ENCODE measurements at regions not wholly inside any gene's neighbourhood (a gene's known extent, or its start where the extent isn't known, plus 50 kb on each side); places are given as distances from the start of the nearest gene placed in this dataset.

DNA sequence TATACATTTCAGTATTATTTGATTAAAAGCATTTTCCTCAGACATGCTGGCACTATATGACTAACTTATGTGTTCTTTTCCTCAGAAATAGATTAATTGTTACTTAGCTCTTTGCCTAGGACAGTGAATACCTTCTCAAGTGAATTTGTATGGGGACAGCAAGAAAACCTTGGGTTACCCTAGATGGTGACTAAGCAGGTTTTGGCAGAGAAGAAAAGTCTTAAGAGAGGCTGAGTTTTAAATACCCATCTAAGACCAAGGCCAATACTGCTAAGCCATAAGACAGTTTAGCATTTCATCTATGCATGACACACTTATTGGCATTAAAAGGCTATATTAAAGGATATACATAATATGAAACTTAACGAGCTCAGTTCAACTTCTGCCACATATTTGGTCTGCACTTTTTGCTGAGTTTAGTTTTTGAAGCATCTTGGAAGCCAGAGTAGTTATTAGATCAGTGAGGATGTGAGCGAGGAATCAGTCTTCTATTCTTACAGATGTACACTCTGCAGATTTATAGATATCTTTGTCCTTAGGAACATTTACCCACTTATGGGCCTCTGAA lies 54.6 kb upstream of the FAM3C start:
- Histone ChIP-seq H2AFZ (ENCODE audit: low read depth, low read length, poor library complexity, severe bottlenecking) (peak overlapping the region; percentile 73), H3K4me3 (replicated peaks in 1 of 2; ENCODE audit: low read depth in 1 of 2, low read length in 2 of 2) (no peak overlapping the region), H3K27ac (ENCODE audit: low read depth, low read length) (no peak overlapping the region), H3K4me2 (ENCODE audit: low read length) (no peak overlapping the region), H3K27me3 (ENCODE audit: insufficient read depth, low read length) (no peaks in the 10 kb centered on the region), H3K36me3 (ENCODE audit: control insufficient read depth in 1 of 2, insufficient read depth in 2 of 2, low read length in 2 of 2) (no peaks in the 10 kb centered on the region), H3K79me2 (ENCODE audit: insufficient read depth, low read length) (no peaks in the 10 kb centered on the region), H3K9me3 (ENCODE audit: control insufficient read depth in 1 of 2, insufficient read depth in 1 of 2, low read depth in 1 of 2, low read length in 2 of 2) (no peaks in the 10 kb centered on the region; a peak in 1 of 4 replicates), H4K20me1 (ENCODE audit: insufficient read depth) (no peaks in the 10 kb centered on the region), H3K4me1 (ENCODE audit: control insufficient read depth in 1 of 2, insufficient read depth in 2 of 2, low read length in 2 of 2) (no peaks in the 10 kb centered on the region), H3K9me2 (ENCODE audit: insufficient read depth) (no peaks in the 10 kb centered on the region), H3K9ac (ENCODE audit: low read length) (no peak overlapping the region)
- ATAC-seq (no peak), DNase-seq (ENCODE audit: low read depth, low spot score) (no peak)
- POLR2A ChIA-PET: no interaction called here
- CTCF ChIA-PET: no interaction called here
- no TSS peak for BruUV-seq (replicated peaks)
- intact Hi-C loops (cut with micrococcal nuclease): no loop called here
- TF ChIP-seq, protein P1, sequence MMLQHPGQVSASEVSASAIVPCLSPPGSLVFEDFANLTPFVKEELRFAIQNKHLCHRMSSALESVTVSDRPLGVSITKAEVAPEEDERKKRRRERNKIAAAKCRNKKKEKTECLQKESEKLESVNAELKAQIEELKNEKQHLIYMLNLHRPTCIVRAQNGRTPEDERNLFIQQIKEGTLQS (IDR thresholded peaks at IDR 0.05): no peak
- no peak for TF ChIP-seq CEBPB (IDR thresholded peaks at IDR 0.05; ENCODE audit: low read depth)
- no peak for TF ChIP-seq POLR2AphosphoS5 (IDR thresholded peaks at IDR 0.05; ENCODE audit: low read depth, low read length)
- TF ChIP-seq EGR1 (IDR thresholded peaks at IDR 0.05; ENCODE audit: low read depth): no peak
- TF ChIP-seq YY1 (IDR thresholded peaks at IDR 0.05; ENCODE audit: extremely low read depth, insufficient replicate concordance, low read depth, low read length): no peak
- no peak for TF ChIP-seq ZFX (IDR thresholded peaks at IDR 0.05)
- no peak for TF ChIP-seq ZNF274 (IDR thresholded peaks at IDR 0.05; ENCODE audit: low read depth, low read length)
- TF ChIP-seq, protein P2, sequence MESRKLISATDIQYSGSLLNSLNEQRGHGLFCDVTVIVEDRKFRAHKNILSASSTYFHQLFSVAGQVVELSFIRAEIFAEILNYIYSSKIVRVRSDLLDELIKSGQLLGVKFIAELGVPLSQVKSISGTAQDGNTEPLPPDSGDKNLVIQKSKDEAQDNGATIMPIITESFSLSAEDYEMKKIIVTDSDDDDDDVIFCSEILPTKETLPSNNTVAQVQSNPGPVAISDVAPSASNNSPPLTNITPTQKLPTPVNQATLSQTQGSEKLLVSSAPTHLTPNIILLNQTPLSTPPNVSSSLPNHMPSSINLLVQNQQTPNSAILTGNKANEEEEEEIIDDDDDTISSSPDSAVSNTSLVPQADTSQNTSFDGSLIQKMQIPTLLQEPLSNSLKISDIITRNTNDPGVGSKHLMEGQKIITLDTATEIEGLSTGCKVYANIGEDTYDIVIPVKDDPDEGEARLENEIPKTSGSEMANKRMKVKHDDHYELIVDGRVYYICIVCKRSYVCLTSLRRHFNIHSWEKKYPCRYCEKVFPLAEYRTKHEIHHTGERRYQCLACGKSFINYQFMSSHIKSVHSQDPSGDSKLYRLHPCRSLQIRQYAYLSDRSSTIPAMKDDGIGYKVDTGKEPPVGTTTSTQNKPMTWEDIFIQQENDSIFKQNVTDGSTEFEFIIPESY (IDR thresholded peaks at IDR 0.05; ENCODE audit: extremely low read depth, insufficient replicate concordance, low read length): no peak
- no peak for TF ChIP-seq ELF1 (IDR thresholded peaks at IDR 0.05; ENCODE audit: borderline replicate concordance, low read depth)
- no peak for TF ChIP-seq EZH2phosphoT487 (IDR thresholded peaks at IDR 0.05; ENCODE audit: borderline replicate concordance)
- TF ChIP-seq EZH2 (IDR thresholded peaks at IDR 0.05): no peak
- TF ChIP-seq FOSL1 (IDR thresholded peaks at IDR 0.05; ENCODE audit: low read depth): no peak
- TF ChIP-seq SIN3A (IDR thresholded peaks at IDR 0.05; ENCODE audit: low read depth): no peak
- TF ChIP-seq TCF7L2 (IDR thresholded peaks at IDR 0.05; ENCODE audit: borderline replicate concordance, extremely low read depth, insufficient read depth, insufficient read length): no peak
- TF ChIP-seq, protein P3, sequence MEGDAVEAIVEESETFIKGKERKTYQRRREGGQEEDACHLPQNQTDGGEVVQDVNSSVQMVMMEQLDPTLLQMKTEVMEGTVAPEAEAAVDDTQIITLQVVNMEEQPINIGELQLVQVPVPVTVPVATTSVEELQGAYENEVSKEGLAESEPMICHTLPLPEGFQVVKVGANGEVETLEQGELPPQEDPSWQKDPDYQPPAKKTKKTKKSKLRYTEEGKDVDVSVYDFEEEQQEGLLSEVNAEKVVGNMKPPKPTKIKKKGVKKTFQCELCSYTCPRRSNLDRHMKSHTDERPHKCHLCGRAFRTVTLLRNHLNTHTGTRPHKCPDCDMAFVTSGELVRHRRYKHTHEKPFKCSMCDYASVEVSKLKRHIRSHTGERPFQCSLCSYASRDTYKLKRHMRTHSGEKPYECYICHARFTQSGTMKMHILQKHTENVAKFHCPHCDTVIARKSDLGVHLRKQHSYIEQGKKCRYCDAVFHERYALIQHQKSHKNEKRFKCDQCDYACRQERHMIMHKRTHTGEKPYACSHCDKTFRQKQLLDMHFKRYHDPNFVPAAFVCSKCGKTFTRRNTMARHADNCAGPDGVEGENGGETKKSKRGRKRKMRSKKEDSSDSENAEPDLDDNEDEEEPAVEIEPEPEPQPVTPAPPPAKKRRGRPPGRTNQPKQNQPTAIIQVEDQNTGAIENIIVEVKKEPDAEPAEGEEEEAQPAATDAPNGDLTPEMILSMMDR (IDR thresholded peaks at IDR 0.05 in 2 of 3, conservative IDR thresholded peaks at IDR 0.05 in 1 of 3; ENCODE audit: borderline replicate concordance in 1 of 3, insufficient read depth in 1 of 3, low read depth in 2 of 3, low read length in 2 of 3): no peak
- RAD21 ChIA-PET (ENCODE audit: low non-redundant PET in 1 of 2, low total read pairs in 2 of 2, uncharacterized antibody in 2 of 2, unreplicated experiment in 2 of 2): no interaction called here
